ENCODE measurements at regions not wholly inside any gene's neighbourhood (a gene's known extent, or its start where the extent isn't known, plus 50 kb on each side); places are given as distances from the start of the nearest gene placed in this dataset.

DNA sequence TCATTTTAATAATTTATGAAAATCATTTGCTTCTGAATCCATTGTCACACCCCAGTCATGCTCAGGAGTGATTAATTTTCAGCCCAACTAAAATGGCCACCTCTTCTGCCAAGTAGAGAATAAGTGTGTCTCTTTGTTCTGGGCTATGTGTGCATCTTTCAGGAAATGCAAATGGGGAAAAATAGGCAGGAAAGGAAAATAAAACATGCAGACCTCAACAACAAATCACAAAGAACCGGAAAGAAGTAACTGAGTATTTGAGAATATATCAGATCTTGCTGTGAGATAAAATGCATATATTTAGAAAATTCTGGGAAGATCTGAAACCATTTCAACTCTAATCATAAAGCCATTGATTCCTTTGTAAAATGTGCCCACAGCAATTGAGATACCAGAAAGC lies 763.9 kb downstream of the GALC start:
- DNase-seq, result no peak

DNA sequence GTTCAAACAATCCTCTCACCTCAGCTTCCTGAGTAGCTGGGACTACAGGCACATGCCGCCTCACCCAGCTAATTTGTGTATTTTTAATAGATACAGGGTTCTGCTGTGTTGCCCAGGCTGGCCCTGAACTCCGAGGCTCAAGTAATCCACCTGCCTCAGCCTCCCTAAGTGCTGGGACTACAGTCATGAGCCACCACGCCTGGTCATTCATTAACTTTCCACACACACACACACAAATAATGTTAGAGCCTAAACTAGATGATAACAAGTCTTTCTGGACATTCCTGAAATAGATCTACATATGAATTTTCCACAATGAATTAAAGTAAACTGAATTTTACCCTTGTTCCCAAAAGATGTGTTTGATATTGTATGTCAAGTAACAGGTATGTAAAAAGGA lies 776.0 kb downstream of the GALC start:
- DNase-seq, result no peak

DNA sequence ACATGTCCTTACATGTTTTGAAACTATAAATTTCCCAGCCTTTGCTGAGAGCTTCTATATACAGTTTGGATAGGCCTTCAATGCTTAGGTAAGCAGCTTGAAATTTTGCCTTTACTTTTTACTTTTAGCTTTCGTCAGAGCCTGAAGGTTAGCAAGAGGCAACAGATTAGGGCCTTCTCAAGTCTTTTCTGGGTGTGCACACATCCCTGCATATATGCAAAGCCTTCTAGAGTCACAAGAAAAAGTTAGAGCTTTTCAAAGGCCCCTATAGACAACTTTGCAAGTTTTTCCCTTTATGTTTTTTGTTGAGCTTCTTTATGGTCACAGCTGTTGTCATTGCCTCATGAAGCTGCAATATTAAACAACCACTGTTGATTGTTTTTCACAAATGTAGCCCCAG lies 778.4 kb downstream of the GALC start:
- DNase-seq, result no peak

DNA sequence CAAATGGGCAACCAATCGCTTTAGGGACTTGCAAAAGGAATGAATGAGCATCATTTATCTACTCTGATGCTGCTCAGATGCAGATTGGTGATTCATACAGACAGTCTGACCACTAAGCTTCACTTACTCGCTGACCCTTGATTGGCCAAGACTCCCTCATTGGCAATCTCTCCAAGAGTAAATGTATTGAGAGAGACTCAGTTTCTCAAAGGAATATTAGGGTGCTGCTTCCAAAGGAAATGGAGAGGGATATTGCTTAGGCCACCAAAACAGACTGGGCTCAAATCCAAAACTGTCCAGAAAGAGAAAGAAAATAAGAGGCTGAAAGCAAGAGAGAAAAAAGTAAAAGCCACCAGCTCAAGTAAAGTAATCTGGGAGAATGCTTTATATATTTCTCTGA lies 785.2 kb downstream of the GALC start:
- DNase-seq, result no peak

DNA sequence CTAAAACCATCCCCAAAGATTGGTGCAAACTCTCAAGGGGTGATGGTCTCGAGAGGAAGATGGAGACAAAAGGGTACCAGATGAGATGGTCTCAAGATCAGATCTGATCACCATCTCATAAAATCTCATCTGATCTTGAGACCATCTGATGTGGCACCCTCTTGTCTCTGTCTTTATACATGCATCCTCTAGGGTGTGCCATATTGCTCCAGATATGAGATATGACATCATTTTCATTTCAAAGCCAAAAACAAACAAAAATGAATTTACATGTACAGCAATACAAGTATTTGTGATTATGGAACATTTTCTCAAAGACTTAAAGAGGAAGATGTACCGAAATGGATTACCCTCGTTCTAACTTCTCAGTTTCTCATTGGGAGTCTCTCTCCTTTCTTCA lies 787.2 kb downstream of the GALC start:
- no peak for DNase-seq

DNA sequence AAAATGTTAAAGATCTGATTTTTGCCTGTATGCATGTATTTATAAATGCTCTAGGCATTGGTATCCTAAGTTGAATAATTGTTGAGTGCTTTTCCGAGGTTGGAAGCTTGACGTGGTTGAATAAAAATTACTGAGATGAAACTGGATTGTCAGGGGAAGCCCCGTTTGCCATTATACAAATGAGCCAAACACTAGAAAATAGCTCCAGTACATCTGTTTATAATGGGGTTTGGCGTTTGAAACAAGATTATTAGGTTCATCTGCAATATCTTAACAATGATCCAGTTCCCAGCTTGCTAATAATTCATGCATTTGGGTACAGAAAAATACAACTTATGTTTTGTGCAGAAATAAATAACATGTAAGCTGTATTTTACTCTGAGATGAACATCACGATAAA lies 789.6 kb downstream of the GALC start:
- DNase-seq, result no peak

DNA sequence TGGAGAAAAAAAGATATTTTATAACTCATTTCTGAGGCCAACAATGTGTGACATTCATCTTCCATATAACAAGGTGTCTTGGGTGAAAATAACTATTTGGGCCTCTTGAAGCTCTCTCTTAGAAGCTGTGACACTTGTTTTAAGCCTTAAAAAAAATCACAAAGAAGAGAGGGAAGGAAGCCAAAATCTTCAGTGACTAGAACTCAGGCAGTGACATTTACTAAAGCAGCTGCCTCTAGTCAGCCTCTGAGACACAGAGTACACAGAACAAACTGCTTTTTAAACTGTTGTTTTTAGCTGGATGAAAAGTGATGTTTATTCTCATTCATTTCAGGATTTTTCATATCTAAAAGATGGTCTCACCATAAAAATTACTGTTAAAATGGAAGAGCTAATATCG lies 793.6 kb downstream of the GALC start:
- no peak for DNase-seq

DNA sequence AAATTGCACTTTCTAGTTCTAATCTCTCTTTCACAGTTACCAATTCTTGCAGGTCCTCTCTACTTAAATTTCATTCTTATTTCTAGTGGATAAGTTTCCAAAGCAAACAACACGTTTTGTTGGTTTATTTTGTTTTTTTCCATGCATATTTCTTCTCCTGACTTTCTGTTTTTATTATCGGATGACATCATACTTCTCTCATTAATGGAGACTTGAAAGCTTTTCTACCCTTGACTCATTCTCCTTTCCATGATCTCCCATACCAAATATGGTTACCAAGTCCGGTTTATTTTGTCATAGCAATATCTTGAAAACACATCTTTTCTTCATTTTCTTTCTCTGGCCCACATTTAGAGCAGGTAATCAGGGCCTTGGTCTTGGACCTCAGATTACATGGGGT lies 796.5 kb downstream of the GALC start:
- DNase-seq, result no peak

DNA sequence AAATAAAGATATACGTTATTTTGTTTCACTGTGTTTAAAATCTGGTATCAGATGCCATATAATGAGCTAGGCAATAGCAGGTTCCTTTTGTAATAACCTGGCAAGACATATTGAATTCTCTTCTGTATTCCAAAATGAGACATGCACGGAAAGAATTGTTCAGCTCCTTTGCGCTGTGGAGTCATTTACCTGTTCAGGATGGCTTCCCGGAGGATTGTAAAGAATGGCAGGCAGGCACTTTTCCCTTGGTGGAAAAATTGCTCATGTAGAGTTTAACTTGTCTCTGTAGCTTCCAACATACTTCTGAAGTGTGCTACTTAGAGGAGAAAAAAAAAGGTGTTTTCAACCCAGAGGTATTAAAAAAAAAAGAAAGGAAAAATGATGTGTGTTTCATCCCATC lies 805.2 kb downstream of the GALC start:
- DNase-seq, result no peak

DNA sequence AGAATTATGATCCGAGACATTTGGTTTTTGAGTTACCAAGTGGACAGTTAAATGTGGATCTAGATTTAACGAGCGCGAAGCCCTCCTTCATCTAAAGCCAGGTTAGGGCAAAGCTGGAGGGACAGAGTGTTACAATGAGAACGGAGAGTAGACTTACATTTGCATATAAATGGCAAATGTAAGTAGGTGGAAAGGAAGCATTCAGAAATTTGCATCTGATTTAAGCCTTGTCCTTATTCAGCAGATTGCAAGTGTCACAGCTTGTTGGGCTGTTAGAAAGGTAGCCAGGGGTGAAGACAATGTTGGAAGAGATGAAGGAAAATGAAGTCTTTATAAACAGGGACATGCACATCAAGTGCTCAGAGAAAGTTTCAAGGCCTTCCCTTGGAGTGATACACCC lies 806.2 kb downstream of the GALC start:
- DNase-seq, result no peak

DNA sequence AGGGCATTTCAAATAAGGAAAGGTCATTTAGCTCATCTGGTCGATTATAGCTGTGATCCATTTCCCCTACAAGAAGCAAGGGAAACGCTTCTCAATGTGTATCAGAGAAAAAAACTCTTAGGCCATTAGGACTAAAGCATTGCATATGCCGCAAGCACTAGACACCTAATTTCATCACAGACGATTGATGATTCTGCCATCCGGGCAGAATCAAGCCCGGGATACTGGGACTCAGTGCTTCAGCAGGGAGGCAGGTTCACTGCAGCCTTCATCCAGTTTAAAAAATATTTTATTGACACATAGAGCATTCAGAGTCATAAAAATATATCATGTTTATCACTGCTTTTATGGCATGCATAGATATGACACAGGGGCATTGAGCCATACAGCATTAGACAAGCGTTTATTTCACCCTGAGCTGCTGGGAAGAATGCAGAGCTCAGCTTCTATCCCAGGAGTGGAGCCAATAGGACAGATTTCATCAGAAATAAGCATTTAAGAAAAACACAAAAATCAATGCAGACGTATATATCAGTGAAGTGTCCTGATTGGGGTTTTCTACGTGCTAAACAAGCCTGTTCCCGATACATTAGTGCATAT lies 806.9 kb downstream of the GALC start:
- no peak for DNase-seq

DNA sequence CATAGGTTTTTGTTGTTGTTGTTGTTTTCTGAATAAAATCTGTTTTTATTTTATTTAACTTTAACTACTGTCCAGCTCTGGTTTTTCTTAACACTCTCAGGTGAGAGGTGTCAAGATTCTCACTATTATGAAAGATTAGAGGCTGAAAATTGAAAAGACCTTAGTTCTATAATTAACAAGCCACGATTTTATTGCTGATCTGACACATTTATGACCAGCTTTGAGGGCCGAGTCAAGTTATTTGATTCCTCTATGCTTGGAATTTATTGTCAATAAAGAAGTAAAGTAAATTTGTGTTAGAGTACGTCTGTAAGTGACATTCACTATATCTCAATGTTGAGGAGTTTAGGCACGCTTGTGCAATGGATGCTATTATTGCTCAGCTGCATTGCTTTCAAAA lies 808.8 kb downstream of the GALC start:
- no peak for DNase-seq

DNA sequence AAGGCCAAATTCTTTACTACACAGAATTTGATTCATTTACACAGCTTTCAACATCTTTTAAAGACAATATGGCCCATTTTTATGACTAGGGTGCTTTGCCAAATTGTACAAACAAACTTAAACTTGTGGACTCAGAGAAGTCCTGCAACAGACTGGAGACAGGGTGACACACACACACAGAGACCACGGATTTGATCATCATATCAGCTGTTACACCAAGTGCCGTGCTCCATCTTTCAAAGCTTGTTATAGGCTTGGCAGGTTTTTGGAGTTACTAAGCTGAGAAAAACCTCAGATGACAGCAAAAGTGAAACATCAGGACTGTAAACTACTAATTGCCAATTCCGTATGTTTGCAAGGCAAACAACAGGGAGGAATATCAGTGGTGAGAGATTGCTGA lies 811.7 kb downstream of the GALC start:
- DNase-seq, result no peak

DNA sequence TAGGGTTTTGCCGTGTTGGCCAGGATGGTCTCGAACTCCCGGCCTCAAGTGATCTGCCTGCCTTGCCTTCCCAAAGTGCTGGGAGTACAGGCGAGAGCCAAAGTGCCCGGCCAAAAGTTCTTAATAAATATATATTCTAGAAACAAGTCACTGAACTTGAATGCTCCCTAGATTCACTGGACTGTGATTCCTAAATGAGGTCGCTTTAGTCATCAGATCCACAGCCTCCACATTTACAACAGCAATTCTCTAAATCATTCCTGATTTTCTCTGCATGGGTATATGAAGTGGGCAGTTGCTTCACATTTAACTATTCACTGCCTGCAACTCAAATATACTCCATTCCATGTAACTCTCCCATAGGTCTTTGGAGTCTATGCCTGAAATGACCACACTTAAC lies 813.0 kb downstream of the GALC start:
- DNase-seq, result no peak

DNA sequence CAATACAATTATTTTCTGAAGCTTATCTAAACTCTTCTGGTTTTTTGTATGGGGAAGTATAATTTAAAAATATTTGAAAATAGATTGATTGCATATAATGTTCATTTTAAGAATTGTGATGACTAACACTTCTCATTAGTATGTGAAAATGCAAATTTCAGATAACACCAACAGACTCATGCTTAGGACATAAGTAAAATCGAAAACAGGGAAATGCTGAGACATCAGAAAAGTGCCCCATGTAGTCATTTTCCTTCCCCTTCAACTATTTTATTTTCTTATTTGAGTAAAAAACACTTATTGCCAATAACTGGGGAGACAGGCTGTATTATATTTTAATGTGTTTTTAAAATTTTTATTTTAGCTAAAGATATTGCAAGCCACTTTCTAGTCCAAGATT lies 814.7 kb downstream of the GALC start:
- no peak for DNase-seq

DNA sequence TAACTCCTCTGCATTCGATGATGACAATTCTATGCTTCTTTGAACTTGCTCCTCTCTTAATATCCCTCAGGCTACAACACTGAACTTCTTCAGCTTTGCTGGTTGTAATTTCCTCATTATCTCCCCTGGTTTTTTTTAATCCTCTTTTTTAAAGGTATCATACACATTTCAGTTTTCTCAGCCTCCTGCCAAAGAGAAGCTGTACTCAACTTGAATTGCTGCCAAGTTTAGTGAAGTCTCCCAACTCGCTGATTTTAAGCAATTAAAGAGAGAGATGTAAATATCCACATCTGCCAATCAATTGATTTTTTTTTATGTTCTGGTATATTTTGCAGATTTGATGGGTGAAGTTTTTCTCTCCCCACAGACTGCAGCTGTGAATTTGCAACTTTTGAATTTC lies 817.8 kb downstream of the GALC start:
- no peak for DNase-seq

DNA sequence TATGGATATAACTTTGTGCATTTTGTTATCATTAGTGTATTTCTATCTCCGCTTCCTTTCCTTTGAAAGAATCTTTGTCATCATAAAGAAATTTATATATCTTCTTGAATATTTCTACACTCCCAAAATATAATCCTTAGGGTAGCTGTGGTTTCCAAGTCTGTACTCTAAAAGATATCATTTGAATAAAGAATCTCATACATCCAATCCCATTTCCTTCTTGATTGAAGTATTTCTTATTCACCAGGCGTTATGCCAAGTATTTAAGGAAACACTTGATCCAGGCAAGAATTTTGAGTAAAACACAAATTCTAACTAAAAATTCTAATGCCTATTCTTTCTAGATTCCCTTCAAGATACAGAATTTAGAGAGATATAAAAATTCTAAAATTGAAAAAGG lies 821.8 kb downstream of the GALC start:
- no peak for DNase-seq

DNA sequence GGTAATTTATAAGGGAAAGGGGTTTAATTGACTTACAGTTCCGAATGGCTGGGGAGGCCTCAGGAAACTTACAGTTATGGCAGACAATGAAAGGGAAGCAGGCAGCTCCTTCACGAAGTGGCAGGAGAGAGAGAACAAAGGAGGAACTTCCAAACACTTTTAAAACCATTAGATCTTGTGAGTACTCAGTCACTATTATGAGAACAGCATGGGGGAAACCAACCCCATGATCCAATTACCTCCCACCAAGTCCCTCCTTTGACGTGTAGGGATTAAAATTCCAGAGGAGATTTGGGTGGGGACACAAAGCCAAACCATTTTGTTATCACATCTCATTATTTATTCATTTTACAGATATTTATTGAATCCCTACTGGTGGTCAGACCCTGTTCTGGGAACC lies 822.8 kb downstream of the GALC start:
- DNase-seq, result no peak

DNA sequence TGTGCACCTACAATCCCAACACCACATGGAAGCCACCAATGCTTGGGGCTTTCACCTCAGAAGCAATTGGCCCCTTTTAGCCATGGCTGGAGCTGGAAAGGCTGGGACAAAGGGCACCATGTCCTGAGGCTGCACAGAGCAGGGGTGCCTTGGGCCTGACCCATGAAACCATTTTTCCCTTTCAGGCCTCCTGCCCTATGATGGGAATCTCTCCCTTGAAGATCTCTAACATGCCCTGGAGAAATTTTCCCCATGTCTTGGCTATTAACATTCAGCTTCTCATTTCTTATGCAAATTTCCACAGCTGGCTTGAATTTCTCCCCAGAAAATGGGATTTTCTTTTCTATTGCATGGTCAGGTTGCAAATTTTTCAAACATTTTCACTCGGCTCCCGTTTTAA lies 823.6 kb downstream of the GALC start:
- no peak for DNase-seq

DNA sequence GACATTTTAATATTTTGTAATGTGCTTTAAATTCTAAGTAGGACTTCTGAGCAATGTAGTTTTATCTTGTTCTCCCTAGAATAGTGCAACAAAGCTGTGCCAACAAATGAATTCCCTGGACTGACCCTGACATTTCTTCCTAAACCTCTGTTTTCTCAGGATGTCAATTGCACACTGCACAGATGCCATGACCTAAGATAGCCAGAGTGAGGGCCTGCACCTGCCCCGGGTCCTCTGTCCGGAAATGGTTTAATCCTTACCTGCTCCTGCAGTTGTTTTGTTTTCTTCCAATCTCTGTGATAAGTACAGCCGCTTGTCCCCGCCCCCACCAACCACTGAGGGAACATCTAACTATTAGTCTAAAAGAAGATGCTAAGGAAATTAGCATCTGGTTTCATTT lies 831.5 kb downstream of the GALC start:
- no peak for DNase-seq

DNA sequence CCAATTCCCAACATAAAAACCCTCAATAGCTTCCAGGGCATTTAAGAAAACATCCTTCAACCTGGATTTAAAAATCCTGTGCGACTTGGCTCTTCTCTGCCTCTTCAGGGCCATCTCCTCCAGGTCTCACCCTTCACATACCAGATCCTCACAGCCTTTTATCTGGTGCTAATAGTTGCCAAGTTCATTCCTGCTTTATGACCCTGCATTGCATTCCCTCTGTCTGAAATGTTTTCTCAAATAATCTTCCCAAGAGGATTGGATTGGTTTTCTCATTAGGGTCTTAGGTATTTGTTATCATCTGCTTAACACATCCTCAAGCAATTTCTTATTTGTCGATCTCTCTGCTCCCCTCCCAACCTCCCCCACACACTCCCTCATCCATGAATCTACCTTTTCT lies 832.0 kb downstream of the GALC start:
- DNase-seq, result no peak

DNA sequence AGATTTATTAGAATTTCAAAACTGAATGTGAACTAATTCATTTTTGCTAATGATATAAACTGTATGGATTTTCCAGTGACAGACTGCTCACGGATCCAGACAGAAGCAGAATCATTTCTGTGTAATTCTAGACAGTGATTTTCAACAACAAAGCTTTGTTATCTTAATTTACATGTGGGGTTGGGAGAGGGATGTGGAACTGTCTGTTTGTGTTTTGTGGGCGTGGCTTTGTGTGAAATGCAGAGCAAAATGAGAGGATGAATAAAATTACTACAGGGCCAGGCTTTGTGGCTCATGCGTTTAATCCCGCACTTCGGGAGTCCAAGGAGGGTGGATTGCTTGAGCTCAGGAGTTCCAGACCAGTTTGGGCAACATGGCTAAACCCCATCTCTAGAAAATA lies 834.7 kb downstream of the GALC start:
- DNase-seq, result no peak

DNA sequence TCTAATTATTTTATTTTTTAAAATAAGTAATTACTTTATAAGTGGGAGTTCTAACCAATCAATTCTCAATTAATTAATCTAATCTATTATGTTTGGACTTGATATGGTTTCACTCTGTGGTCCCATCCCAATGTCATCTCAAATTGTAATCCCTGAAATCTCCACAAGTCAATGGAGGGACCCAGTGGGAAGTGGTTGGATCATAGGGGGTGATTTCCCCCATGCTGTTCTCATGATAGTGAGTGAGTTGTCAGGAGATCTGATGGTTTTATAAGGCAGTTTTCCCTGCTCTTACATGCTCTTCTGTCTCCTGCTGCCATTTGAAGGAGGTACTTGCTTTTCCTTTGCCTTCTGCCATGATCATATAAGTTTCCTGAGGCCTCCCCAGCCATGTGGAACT lies 836.1 kb downstream of the GALC start:
- DNase-seq, result no peak

DNA sequence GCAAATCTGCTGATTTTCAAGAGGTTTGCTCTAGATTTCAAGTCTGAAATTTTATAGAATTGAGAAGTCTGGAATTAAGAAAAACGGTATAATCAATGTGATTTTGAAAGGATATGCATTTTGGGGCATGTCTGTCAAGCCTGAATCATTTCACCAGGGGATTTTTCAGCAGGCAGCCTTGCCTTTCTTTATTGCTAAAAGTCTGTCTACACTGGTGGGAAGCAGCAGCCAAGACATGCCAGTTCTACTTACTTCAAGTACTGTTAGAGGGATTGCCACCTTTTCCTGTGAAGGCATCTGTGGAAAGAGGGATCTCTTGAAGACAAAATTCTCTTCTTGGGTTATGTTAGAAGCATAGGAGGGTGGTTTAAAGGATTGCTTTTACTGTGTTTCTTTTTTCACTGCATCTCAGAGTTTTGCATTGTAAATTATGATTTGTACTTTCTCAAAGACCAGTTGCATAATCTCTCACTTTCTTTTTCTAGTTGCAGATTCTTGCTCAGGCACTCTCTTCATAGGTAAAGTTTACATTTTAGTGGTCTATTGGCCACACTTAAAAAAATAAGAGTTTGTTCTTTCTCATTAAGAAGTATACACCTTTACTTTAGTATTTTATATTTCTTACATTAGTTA lies 837.0 kb downstream of the GALC start:
- DNase-seq, result no peak

DNA sequence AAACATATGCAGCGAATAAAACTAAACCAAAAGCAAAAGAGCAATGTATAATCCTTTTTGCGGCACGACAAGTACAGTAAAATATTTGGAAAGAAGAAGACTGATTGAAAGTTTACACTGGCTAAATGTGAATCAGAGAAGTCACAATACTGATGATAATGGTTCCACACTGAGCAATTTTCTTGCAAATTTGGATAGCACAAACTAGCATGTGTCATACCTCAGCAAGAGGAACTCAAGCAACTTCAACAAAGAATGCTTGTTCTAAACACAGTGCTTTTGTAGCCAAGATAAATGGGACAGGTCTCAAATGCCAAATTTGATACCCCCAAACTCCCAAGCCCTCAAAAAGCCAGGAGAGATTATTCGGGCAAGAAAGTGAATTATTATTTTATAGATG lies 839.1 kb downstream of the GALC start:
- no peak for DNase-seq

DNA sequence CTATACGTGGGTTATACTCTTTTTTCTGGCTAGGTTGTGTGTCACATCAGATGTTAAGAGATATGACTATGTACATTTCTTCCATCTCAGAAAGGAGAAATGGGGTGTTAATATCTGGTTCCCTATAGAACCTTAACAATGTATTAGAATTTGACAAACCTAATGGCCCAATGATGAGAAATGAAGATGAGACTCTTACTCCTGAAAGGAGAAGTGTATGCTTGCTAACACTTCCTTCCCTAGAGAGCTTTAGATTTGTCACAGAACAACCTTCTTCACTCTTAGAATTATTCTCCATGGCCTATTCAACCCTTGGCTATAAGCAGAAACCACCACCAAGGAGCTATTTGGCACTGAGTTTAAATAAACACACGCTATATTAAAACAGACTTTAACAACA lies 839.6 kb downstream of the GALC start:
- no peak for DNase-seq

Measured in activated T-cell treated with anti-CD3 and anti-CD28 coated beads, Interleukin-2, amount 50 U/mL, for 48 hours (primary cell).